GM12891 (cell line): ENCODE measurements at regions not wholly inside any gene's neighbourhood (a gene's known extent, or its start where the extent isn't known, plus 50 kb on each side); places are given as distances from the start of the nearest gene placed in this dataset.

Experiments
- DNase-seq: peaks from one replicate; pipeline ENCODE4 v3.0.0; 2011; ENCODE audit warnings: low spot score; ENCODE audit not compliant: insufficient read length
- FAIRE-seq: peaks from 2 replicates; lab custom pipeline; 2011; peaks lifted over from hg19 to GRCh38; lab: Jason Lieb, UNC
- PAX5 ChIP-seq: IDR thresholded peaks from 2 replicates; pipeline ENCODE4 v1.6.1; 2011; ENCODE audit warnings: low read length, moderate library complexity, mild to moderate bottlenecking; ENCODE audit not compliant: insufficient read depth, severe bottlenecking
- POLR2A ChIP-seq: IDR thresholded peaks from 2 replicates; pipeline ENCODE4 v1.6.1; 2011; ENCODE audit warnings: low read depth, low read length, control low read depth
- POLR2AphosphoS5 ChIP-seq: IDR thresholded peaks from 2 replicates; pipeline ENCODE4 v1.6.1; 2011; ENCODE audit warnings: low read depth, low read length, control low read depth
- POU2F2 ChIP-seq: IDR thresholded peaks from 2 replicates; pipeline ENCODE4 v1.6.1; 2011; ENCODE audit warnings: low read depth, mild to moderate bottlenecking, control low read depth, low read length, moderate library complexity
- SPI1 ChIP-seq: IDR thresholded peaks from 2 replicates; pipeline ENCODE4 v1.6.1; 2011; ENCODE audit warnings: low read depth, low read length, control low read depth
- TAF1 ChIP-seq: IDR thresholded peaks from 2 replicates; pipeline ENCODE4 v1.6.1; 2011; ENCODE audit warnings: low read depth, low read length, control low read depth

GRCh38 chr15:96882121-96882772 is 551.7 kb downstream of the NR2F2 start:
- DNase-seq (no peak), FAIRE-seq (no peak)
- TF ChIP-seq POLR2A (no peak), SPI1 (no peak), PAX5 (no peak), TAF1 (no peak), POU2F2 (no peak), POLR2AphosphoS5 (no peak)

GRCh38 chr15:96887730-96888129 is 557.2 kb downstream of the NR2F2 start:
- no peak for DNase-seq
- no peak for FAIRE-seq
- TF ChIP-seq POU2F2 (no peak), SPI1 (peak; percentile 15; the same call in 1 of the 2 replicates)

GRCh38 chr15:96888764-96889163 is 558.3 kb downstream of the NR2F2 start:
- FAIRE-seq (no peak), DNase-seq (no peak)
- TF ChIP-seq POU2F2 = no peak
- no peak for TF ChIP-seq POLR2AphosphoS5
- no peak for TF ChIP-seq POLR2A
- no peak for TF ChIP-seq SPI1
- no peak for TF ChIP-seq TAF1
- no peak for TF ChIP-seq PAX5

DNA sequence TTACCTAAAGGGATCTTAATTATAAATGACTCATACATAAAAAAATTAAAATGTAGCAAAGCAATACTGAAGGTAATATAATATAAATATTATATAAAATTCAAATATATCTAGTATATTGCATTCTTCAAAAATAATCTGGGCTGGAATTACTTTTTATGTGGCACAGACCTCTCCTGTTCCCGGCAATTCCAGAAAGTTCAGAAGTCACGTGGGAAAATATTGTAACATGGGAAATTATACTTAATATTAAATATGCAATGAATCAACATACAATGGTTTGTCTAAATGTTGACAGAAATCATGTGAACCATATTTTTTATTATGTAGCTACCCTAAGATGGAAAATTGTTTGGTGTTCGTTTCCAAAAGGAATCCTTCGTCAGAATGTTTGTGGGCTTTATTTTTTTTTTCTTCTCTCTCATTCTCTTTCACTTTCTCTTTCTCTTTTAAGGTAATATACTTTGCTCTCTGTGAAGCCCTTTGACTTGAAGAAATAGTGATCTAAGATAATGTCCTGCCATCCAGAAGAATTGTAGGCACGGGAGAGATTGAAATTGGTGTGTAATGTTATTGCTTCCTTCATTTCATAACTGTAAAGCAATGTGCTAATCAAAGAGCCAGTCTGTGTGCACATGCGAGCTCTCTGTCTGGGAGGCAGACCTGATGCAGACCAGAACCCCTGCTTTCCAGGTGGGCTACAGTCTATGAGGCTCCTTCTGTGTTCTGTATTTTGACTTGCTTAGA is 559.4 kb downstream of the NR2F2 start:
- TF ChIP-seq POLR2A (no peak), POU2F2 (no peak), TAF1 (no peak), PAX5 (no peak), POLR2AphosphoS5 (no peak), SPI1 (no peak)
- DNase-seq (no peak), FAIRE-seq (no peak)

GRCh38 chr15:96891046-96891445 is 560.5 kb downstream of the NR2F2 start:
- TF ChIP-seq PAX5 (no peak), POU2F2 (no peak), POLR2AphosphoS5 (no peak), TAF1 (no peak), POLR2A (no peak), SPI1 (no peak)
- FAIRE-seq (no peak), DNase-seq (no peak)

- DNase-seq (no peak), FAIRE-seq (no peak)
- no peak for TF ChIP-seq POU2F2
- TF ChIP-seq TAF1 = no peak
- no peak for TF ChIP-seq POLR2A
- no peak for TF ChIP-seq POLR2AphosphoS5
- no peak for TF ChIP-seq PAX5
- TF ChIP-seq SPI1 = no peak
Measured at GRCh38 chr15:96893159-96893906, 562.8 kb downstream of the NR2F2 start.

DNA sequence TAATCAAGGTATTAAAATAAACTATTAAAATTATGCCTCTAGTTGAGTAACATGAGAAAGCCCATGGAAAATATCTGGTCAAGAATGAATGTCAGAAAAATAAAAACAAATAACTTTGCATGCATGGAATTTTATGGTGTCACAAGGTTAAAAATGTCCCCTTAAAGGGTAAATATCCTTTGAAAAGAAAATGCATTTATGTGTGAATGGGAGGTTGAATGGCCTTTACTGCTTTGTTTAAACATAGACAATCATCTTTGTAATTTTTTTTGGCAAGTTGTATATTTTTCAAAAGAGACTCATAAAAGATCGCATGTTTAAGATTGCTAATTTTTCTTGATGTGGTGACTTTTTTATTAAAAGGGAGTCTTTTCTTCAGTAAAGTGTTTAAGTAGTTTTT is 564.2 kb downstream of the NR2F2 start:
- DNase-seq (no peak), FAIRE-seq (no peak)
- TF ChIP-seq TAF1 = no peak
- no peak for TF ChIP-seq POLR2A
- TF ChIP-seq POLR2AphosphoS5 = no peak
- no peak for TF ChIP-seq POU2F2
- TF ChIP-seq SPI1 = no peak
- TF ChIP-seq PAX5 = no peak

DNA sequence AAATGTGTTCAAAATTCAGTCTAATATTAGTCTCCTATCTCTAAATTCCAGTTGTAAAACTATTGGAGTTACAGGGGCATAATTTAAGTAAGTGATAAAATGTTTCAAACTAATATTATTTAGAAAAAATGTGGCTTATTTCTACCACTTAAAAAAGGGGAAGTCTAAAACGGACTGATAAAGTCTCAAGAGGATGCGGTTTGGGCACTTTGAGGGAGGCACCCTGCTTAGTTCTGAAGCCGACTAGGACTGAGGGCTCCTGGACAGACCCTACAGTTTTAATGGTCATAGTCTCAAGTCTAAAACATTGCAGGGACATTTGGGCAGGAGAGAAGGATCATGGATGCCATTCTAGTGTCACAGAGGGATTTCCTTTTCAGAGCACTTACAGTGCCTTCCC is 566.3 kb downstream of the NR2F2 start:
- TF ChIP-seq SPI1 = peak; percentile 77
- TF ChIP-seq POLR2A = no peak
- FAIRE-seq = no peak
- no peak for DNase-seq

DNA sequence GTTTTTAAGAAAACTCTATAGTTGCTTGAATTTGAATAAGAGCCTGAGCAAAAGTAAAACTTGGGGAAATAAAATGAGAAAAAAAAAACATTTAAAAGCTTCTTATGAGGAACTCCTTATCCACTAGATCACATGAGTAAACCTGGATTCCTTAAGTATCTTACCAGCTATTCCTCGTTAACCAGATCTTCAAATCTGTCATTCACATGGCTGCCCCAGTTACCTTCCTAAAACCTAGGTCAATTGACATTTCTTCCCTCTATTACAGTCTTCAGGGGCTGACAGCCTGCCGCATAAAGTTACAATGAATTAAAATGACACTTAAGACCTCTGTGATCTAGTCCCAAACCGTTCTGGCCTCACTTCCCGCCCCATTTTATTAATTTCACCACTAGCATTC is 583.6 kb downstream of the NR2F2 start:
- FAIRE-seq (no peak), DNase-seq (no peak)
- no peak for TF ChIP-seq TAF1
- TF ChIP-seq SPI1 = no peak
- TF ChIP-seq POLR2AphosphoS5 = no peak
- no peak for TF ChIP-seq POU2F2
- TF ChIP-seq PAX5 = no peak
- TF ChIP-seq POLR2A = no peak

- TF ChIP-seq PAX5 (no peak), SPI1 (no peak), POU2F2 (no peak)
- FAIRE-seq = no peak
- DNase-seq = no peak
Measured at GRCh38 chr15:96916750-96917149, 586.2 kb downstream of the NR2F2 start.
